Cardiac muscle cell (in vitro differentiated cells and primary cell): ENCODE measurements at regions not wholly inside any gene's neighbourhood (a gene's known extent, or its start where the extent isn't known, plus 50 kb on each side); places are given as distances from the start of the nearest gene placed in this dataset.
"Not testable (repeated sequence)": the region's sequence is repeated elsewhere in the genome, so short reads cannot be mapped to it uniquely, and the experiment has no call there.

Source experiments
- DNase-seq, 2 donors: peaks; one replicate each; pipeline versions ENCODE4 v3.0.0 to v3.0.0-alpha.2; 2010 to 2017; ENCODE audit warnings: low read depth in 1 of 2, low spot score in 1 of 2
- H3K27ac ChIP-seq: fragments of 200-600 bp; sonication (generic); 2 replicates; pipeline ENCODE4 v1.5.1; 2016
- H3K27me3 ChIP-seq: fragments of 200-600 bp; sonication (generic); 2 replicates; pipeline ENCODE4 v1.6.0; 2016; ENCODE audit warnings: control low read depth
- H3K36me3 ChIP-seq: fragments of 200-600 bp; sonication (generic); 2 replicates; pipeline ENCODE4 v1.5.1; 2016; ENCODE audit warnings: control low read depth
- H3K4me1 ChIP-seq: fragments of 200-600 bp; sonication (generic); 2 replicates; pipeline ENCODE4 v1.8.1; 2017; ENCODE audit warnings: low read depth, mild to moderate bottlenecking, mixed run types
- H3K4me3 ChIP-seq: fragments of 200-600 bp; sonication (generic); 2 replicates; pipeline ENCODE4 v1.5.1; 2016; ENCODE audit warnings: mild to moderate bottlenecking
- H3K9me3 ChIP-seq: fragments of 200-600 bp; sonication (generic); 2 replicates; pipeline ENCODE4 v1.5.1; 2017; ENCODE audit warnings: low read depth, mild to moderate bottlenecking, control low read depth
- CTCF ChIP-seq: IDR thresholded peaks from 2 replicates; pipeline ENCODE4 v1.5.1; 2012; ENCODE audit warnings: low read depth, mild to moderate bottlenecking, low read length

GRCh38 chr21:19181604-19182140, 778.1 kb upstream of the TMPRSS15 start:
- no peak for DNase-seq
- no peak overlapping the region for H3K4me3 ChIP-seq
- H3K9me3 ChIP-seq = no peaks in the 10 kb centered on the region
- H3K27me3 ChIP-seq = no peaks in the 10 kb centered on the region
- no peak for TF ChIP-seq CTCF
- no peak overlapping the region for H3K27ac ChIP-seq
- H3K36me3 ChIP-seq = no peaks in the 10 kb centered on the region
- no peaks in the 10 kb centered on the region for H3K4me1 ChIP-seq

- no peaks in the 10 kb centered on the region for H3K27me3 ChIP-seq
- H3K4me3 ChIP-seq = no peak overlapping the region
- H3K27ac ChIP-seq = no peak overlapping the region
- no peak for TF ChIP-seq CTCF
- no peaks in the 10 kb centered on the region for H3K9me3 ChIP-seq
- DNase-seq = no peak
- no peaks in the 10 kb centered on the region for H3K4me1 ChIP-seq
- no peaks in the 10 kb centered on the region for H3K36me3 ChIP-seq
Measured at GRCh38 chr21:19197950-19198349, 794.4 kb upstream of the TMPRSS15 start.

- no peak overlapping the region for H3K27ac ChIP-seq
- no peak for TF ChIP-seq CTCF
- no peak for DNase-seq
- H3K4me1 ChIP-seq = no peaks in the 10 kb centered on the region
- no peaks in the 10 kb centered on the region for H3K27me3 ChIP-seq
- H3K4me3 ChIP-seq = no peak overlapping the region
- H3K36me3 ChIP-seq = no peaks in the 10 kb centered on the region
- H3K9me3 ChIP-seq = no peaks in the 10 kb centered on the region
Measured at GRCh38 chr21:19198801-19199200, 795.2 kb upstream of the TMPRSS15 start.

- H3K27ac ChIP-seq = no peak overlapping the region
- no peak for TF ChIP-seq CTCF
- no peaks in the 10 kb centered on the region for H3K4me1 ChIP-seq
- no peak overlapping the region for H3K4me3 ChIP-seq
- H3K9me3 ChIP-seq = no peaks in the 10 kb centered on the region
- no peaks in the 10 kb centered on the region for H3K36me3 ChIP-seq
- no peaks in the 10 kb centered on the region for H3K27me3 ChIP-seq
- no peak for DNase-seq
Measured at GRCh38 chr21:19218163-19218562, 814.6 kb upstream of the TMPRSS15 start.

- Histone ChIP-seq H3K27me3 (no peaks in the 10 kb centered on the region), H3K36me3 (no peaks in the 10 kb centered on the region), H3K9me3 (no peaks in the 10 kb centered on the region), H3K4me3 (no peak overlapping the region), H3K4me1 (no peaks in the 10 kb centered on the region), H3K27ac (no peak overlapping the region)
- TF ChIP-seq CTCF = no peak
- DNase-seq = no peak
Measured at GRCh38 chr21:19224090-19224489, 820.5 kb upstream of the TMPRSS15 start.

GRCh38 chr21:19228226-19228625, 824.6 kb upstream of the TMPRSS15 start:
- Histone ChIP-seq H3K4me1 (peaks cover 5% of the 10 kb centered on the region), H3K36me3 (no peaks in the 10 kb centered on the region), H3K27me3 (no peaks in the 10 kb centered on the region), H3K4me3 (no peak overlapping the region), H3K27ac (no peak overlapping the region), H3K9me3 (no peaks in the 10 kb centered on the region)
- TF ChIP-seq CTCF = no peak
- no peak for DNase-seq

GRCh38 chr21:19233841-19234240, 830.3 kb upstream of the TMPRSS15 start:
- not testable (repeated sequence) for H3K27ac ChIP-seq, DNase-seq, H3K4me3 ChIP-seq, H3K27me3 ChIP-seq, H3K9me3 ChIP-seq, H3K4me1 ChIP-seq, H3K36me3 ChIP-seq
